ENCODE measurements at regions not wholly inside any gene's neighbourhood (a gene's known extent, or its start where the extent isn't known, plus 50 kb on each side); places are given as distances from the start of the nearest gene placed in this dataset.

DNA sequence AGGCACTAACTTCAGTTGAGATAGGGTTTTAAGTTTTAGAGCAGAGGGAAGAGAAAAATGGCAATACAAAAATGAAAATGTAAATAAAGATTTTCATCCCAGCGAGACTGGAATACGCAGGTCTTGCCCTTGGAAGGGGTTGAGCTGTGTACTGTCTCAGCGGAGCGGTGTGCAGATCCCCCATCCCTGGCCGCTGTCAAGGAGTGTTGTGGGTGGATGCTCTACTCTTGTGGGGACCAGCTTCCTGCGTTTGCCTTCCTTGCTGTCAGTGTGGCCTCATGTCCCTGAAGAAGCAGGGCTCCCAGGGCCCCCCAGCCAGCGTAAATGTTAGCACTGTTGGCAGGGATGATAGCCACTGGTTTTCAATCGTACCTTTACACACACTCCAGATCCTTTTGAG is 249.7 kb upstream of the PITRM1 start:
- Histone ChIP-seq H3K36me3 (ENCODE audit: control insufficient read depth in 2 of 2, extremely low read depth in 1 of 2, insufficient read depth in 2 of 2, low read length in 2 of 2) (no peaks in the 10 kb centered on the region), H3K9ac (replicated peaks; ENCODE audit: extremely low read depth, insufficient read depth, low read length) (no peak overlapping the region), H4K20me1 (replicated peaks; ENCODE audit: control insufficient read depth, extremely low read depth, insufficient read depth, low read length) (no peaks in the 10 kb centered on the region), H3K4me3 (replicated peaks in 1 of 3; ENCODE audit: insufficient read depth in 1 of 3, low read depth in 1 of 3, low read length in 3 of 3) (no peak overlapping the region), H3K9me3 (replicated peaks; ENCODE audit: control insufficient read depth, insufficient read depth, low read length) (no peaks in the 10 kb centered on the region), H3K9me1 (replicated peaks; ENCODE audit: control insufficient read depth, extremely low read depth, insufficient read depth, low read length) (no peaks in the 10 kb centered on the region), H3K79me2 (ENCODE audit: control insufficient read depth, insufficient read depth, low read length) (no peaks in the 10 kb centered on the region), H2AFZ (ENCODE audit: low read depth, low read length) (no peak overlapping the region), H3K27ac (ENCODE audit: insufficient read depth, low read depth, low read length) (no peak overlapping the region), H3K4me2 (ENCODE audit: insufficient read depth, low read length) (no peak overlapping the region), H3K4me1 (ENCODE audit: control insufficient read depth, extremely low read depth, insufficient read depth, low read length) (peaks cover 35% of the 10 kb centered on the region), H3K27me3 (ENCODE audit: control insufficient read depth in 2 of 2, insufficient read depth in 2 of 2, low read length in 2 of 2) (no peaks in the 10 kb centered on the region)
- ChIA-PET POLR2A (no interaction called here), CTCF (interaction anchor here (2.4 kb wide), 1 partner anchor 13 kb away, joined by 6 read pairs; no protein-coding TSS in a partner anchor)
- DNase-seq (ENCODE audit: low read depth, low spot score) (no peak), FAIRE-seq (no peak)
- BruUV-seq (replicated peaks) = no TSS peak
- intact Hi-C loops (cut with micrococcal nuclease) (no loop called here), dilution Hi-C loops (cut with MboI; ENCODE audit: extremely low pct_ligation_motif_present, low sequenced_read_pairs) (no loop called here)
- TF ChIP-seq, protein P1, sequence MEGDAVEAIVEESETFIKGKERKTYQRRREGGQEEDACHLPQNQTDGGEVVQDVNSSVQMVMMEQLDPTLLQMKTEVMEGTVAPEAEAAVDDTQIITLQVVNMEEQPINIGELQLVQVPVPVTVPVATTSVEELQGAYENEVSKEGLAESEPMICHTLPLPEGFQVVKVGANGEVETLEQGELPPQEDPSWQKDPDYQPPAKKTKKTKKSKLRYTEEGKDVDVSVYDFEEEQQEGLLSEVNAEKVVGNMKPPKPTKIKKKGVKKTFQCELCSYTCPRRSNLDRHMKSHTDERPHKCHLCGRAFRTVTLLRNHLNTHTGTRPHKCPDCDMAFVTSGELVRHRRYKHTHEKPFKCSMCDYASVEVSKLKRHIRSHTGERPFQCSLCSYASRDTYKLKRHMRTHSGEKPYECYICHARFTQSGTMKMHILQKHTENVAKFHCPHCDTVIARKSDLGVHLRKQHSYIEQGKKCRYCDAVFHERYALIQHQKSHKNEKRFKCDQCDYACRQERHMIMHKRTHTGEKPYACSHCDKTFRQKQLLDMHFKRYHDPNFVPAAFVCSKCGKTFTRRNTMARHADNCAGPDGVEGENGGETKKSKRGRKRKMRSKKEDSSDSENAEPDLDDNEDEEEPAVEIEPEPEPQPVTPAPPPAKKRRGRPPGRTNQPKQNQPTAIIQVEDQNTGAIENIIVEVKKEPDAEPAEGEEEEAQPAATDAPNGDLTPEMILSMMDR (IDR thresholded peaks at IDR 0.05; ENCODE audit: extremely low read depth in 1 of 2, insufficient read depth in 1 of 2, low read depth in 1 of 2, low read length in 2 of 2) = no peak
- TF ChIP-seq POLR2A (IDR thresholded peaks at IDR 0.05; ENCODE audit: low read depth, low read length) (no peak), POLR2AphosphoS5 (IDR thresholded peaks at IDR 0.05; ENCODE audit: insufficient read depth, low read depth, low read length) (no peak), JUN (IDR thresholded peaks at IDR 0.05; ENCODE audit: borderline replicate concordance, insufficient read depth, insufficient read length, low read depth) (no peak), MYC (IDR thresholded peaks at IDR 0.05; ENCODE audit: low read depth, low read length) (no peak), GATA2 (IDR thresholded peaks at IDR 0.05; ENCODE audit: insufficient read depth, insufficient read length, low read depth, low read length) (no peak), FOS (IDR thresholded peaks at IDR 0.05; ENCODE audit: borderline replicate concordance, insufficient read depth, low read length) (no peak), EZH2 (IDR thresholded peaks at IDR 0.05; ENCODE audit: borderline replicate concordance, low read depth, low read length, severe bottlenecking) (no peak)
- TF ChIP-seq, protein P2, sequence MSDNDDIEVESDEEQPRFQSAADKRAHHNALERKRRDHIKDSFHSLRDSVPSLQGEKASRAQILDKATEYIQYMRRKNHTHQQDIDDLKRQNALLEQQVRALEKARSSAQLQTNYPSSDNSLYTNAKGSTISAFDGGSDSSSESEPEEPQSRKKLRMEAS (IDR thresholded peaks at IDR 0.05; ENCODE audit: insufficient read depth, insufficient read length) = no peak
